ENCODE measurements at regions not wholly inside any gene's neighbourhood (a gene's known extent, or its start where the extent isn't known, plus 50 kb on each side); places are given as distances from the start of the nearest gene placed in this dataset.

DNA sequence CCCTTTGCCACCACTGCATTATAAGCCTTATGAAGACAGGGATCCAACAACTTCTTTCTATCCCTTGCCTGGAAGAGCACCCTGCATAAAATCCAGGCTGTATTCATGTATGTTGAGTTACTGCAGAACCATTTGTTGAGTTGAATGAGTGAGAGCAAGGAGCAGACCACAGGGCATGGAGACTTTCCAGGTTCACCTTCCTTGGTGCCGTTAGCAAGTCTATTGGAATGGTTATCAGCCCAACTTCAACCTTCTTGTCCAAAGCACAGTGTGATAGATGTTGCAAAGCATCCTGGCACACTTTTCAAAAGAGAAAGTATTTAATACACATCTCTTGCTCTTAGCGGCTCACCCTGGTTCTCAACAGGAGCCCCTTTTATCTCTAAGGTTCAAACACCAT lies 100.9 kb upstream of the CLDN10 start:
- DNase-seq (ENCODE audit: low read depth): no peak

DNA sequence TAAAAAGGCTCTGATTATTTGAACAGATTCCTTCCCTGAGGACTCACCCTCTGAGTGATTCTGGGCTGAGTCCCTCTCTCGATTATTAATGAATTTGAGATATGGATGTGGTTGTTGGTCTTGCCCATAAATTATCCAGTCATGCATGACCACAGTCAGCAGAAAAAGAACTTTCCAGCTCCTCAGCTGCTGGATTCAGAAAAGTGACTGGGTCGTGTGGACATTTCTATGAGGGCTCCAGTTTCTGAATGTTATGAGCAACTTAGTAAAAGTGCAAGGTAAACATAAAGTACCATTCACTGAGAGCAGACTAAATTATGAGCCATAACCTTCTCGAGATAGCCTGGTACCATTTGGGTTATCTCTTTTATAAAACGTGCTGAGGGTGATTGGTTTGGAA lies 100.1 kb upstream of the CLDN10 start:
- DNase-seq (ENCODE audit: low read depth): no peak

DNA sequence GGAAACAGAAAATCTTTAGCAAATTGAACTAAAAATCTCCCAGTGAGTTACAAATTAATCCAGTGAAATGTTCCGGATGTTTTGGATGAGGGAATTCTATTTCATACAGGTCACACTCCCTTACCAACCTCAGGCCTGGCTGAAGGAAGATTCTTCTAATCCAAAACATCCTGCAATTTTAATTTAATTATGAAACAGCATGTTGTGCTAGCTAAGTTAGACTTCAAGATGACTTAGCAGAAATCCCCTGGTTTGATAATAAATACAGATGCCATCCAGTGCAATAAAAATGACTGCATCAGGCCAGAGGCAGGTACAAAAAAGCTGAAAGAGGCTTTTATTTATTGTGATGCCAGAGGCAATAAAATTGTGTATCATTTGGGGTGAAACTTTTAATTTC lies 96.7 kb upstream of the CLDN10 start:
- no peak for DNase-seq (ENCODE audit: low read depth)

DNA sequence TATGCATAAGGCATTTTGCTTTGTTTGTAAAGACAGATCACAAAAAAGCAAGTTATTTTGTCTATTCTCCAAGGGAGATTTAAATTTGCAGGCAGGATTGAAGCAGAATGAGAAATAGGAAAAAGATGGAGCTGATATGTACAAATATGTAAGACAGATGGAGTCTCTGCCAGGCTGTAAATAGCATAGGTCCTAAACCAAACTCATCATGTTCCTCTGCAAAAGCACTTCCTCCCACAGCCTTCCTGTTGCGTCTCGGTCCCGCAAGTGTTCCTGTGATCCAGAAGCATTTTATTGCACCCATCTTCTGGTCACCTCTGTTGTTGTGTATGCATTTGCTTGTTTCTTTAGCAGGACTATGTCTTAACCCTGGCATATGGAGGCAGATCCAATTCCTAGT lies 95.7 kb upstream of the CLDN10 start:
- DNase-seq (ENCODE audit: low read depth): no peak

DNA sequence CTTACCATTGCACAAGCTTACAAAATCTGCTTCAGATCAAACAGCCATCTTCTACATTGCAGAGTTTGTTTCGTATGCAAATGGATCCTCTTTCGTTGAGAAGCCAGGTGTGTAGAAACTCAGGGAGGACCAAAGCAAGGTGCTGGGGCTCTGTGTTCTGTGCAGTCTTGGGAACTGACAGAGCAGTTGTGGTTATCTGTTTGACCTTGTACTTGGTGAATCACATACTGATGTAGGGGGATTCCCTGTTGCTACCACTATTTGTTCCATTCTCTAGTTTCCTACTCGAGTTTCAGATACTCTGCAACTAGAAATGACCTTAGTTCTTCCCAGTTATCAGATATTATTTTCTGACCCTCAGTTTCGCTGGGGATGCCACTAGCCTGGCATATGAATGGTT lies 95.2 kb upstream of the CLDN10 start:
- DNase-seq (ENCODE audit: low read depth): no peak

DNA sequence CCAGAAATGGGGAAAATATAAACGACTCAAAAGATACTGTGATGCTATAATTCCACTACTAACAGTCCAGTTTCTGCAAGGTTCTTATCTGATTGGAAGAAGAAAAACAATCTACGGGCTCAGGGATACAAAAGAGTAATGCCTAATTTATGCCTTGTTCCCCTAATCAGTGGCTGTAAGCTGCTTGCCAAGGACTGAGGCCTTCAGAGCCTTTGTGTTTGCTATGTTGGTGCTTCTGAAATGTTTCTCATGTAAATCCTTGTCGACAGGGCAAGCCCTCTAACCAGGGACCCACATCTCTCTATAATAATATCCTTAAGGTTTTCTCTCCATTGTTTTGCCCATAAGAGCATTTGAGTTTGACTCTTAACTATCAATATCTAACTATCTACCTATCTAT lies 89.7 kb upstream of the CLDN10 start:
- DNase-seq (ENCODE audit: low read depth): no peak

DNA sequence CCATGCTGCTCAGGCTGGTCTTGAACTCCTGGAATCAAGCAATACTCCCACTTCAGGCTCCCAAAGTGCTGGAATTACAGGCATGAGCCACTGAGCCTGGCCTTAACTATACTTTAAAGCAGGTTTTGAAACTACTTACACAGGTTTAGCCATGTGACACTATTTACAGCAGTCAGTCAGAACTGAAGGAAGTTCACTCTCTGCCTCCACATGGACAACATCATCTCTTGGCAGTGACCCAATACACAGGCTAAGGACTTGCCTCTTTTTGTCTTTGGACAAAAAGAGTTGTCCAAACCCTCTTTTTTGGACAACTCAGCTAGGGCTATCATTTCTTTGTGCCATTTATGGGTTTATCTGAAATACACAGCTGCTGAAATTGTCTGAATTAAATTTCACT lies 89.0 kb upstream of the CLDN10 start:
- DNase-seq (ENCODE audit: low read depth): no peak

DNA sequence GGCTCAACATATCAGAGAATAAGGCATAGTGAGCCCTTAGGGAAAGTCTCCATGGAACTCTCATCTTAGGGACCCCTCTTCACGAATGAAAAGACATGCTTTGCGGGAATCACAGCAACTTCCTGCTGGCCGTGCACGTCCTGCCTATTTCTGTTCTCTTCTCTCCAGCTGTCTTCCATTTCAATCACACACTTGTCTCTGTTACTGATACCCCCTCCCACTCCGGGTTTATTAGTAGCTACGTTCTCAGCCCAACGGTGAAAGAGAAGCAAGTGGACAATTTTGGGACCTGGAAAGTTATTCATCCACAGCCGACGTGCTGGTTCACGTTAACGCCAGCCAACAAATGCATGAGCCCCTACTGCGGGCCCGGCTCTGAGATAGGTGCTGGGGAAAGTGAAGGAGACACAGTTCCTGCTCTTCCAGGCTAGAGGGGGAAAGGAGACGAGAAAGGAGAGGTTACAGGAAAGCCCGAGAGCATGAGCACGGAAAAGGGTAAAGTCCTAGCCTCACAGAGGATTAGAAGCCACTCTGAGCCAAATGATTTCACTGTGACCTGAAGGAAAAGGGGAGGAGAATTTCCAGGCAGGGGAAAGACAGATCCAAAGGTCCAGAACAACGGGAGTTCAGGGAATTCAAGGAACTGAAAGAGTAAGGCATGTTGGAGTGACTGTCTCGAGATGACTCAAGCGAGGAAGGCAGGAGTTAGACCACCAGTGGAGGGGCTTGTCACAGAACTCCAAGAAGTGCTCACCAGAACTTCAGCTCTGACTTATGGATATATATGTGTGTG lies 81.8 kb upstream of the CLDN10 start:
- DNase-seq (ENCODE audit: low read depth): no peak

DNA sequence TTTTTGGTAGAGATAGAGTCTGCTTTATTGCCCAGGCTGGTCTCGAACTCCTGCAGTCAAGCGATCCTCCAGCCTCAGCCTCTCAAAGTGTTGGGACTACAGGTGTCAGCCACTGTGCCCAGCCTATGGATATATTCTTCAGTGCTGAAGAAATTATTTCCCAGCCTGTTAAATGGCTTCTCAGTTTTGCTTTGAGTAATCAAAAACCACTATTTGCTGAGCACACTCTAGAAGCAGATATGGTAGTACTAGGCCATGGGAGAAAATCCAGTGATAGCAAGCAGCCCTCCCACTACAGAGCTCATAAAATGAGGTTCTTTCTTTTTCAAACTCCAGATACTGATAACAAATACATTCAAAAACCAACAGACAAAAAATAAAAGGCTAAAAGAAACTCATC lies 80.6 kb upstream of the CLDN10 start:
- no peak for DNase-seq (ENCODE audit: low read depth)

DNA sequence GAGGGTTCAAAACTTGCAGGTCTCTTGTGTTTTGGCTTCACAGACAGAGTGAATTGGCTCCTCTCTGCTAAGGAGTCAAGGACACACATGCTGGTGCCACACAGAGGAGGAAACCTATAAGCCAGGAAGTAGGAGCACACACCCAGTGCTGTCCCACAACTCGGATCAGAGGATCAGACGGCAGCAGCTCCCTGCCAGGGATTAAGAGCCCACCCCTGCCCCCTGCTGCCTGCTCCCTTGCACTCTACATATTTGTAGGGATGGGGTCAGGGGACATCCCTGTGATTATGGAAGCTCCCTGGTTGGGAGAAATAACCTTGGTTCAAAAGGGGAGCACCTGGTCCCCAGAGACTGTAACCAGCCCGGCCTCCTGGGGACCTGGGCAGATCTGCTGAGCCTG lies 77.5 kb upstream of the CLDN10 start:
- DNase-seq (ENCODE audit: low read depth): no peak

DNA sequence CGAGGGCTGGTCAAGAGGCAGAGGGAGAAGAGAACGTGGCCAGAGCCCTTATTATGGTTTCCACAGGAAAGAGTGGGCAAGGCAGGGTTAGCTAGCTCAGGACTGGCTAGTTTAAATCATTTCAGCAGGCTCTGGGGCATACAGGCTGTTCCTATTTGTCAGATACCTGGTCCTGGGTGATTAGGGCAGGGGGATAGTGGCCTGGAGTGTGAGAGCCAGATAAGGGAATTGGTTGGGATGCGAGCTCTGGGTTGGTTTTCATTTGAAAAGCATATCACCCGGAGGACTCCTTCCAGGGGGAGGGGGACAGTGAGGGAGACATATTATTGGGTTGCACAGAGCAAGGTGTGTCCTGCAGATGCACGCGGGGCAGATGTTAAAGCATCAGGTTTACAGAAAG lies 75.3 kb upstream of the CLDN10 start:
- DNase-seq (ENCODE audit: low read depth): no peak

DNA sequence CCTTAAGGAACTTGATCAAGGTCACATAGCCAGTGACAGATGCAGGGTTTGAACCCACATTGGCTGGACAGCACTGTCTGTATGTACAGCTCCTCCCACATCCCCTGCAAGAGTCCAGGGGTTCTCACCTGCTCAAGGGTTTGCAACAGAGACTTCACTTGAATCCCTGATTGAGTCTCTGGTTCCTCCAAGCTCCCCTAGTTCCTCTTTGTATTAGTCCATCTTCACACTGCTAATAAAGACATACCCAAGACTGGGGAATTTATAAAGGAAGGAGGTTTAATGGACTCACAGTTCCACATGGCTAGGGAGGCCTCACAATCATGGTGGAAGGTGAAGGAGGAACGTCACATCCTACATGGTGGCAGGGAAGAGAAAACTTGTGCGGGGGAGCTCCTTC lies 72.8 kb upstream of the CLDN10 start:
- no peak for DNase-seq (ENCODE audit: low read depth)

DNA sequence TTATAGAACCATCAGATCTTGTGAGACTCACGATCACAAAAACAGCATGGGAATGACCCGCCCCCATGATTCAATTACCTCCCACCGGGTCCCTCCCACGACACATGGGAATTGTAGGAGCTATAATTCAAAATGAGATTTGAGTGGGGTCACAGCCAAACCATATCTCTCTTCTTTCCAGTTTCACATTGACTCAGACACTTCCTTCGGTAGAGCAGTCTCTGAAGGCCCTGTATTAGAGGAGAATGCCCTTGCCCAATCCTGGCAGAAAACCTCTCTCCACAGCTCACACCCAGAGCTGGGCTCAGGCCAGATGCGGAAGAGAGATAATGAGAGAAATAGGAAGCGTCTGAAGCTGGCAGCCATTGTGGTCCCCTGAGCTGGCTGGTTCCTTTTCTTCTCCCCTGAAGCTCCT lies 72.4 kb upstream of the CLDN10 start:
- DNase-seq (ENCODE audit: low read depth): no peak

DNA sequence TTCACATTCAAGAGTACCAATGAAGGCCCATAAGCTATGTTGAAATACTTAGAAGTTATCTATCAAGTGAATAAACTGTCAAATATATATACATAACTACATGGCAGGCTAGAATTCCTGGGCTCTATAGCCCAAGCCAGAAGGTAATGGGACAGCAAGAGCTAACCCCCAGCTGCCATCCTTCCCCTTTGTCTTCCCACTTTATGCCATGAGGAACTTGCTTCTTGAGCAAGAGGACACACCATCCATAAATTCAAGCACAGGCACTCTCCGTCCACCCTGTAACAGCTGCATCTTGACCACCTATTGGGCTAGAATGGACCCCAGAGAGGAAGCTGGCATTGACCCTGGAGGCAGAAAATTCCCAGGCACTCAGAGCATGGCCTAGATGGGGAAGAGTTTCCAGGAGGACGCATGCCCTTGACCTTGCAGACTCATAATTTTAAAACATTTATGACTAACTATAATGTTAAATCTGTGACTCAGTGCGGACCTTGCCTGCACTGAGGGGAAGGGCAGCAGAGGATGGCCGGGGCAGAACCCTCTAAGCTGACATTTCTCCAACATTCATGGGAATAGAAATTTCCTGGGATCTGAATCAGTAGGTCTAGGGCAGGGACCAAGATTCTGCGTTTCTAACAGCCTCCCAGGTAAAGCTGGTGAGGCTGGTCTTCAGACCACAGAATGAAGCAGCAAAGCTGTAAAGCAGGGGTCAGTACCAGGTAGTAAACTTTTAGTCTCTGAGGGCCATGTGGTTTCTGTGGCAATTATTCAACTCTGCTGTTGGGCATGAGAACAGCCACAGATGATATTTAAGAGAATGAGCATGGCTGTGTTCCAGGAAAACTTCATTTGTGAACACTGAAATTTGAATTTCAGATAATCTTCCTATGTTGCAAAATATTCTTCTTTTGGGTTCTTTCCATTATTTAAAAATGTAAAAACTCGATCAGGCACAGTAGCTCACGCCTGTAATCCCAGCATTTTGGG lies 71.4 kb upstream of the CLDN10 start:
- DNase-seq (ENCODE audit: low read depth): no peak

DNA sequence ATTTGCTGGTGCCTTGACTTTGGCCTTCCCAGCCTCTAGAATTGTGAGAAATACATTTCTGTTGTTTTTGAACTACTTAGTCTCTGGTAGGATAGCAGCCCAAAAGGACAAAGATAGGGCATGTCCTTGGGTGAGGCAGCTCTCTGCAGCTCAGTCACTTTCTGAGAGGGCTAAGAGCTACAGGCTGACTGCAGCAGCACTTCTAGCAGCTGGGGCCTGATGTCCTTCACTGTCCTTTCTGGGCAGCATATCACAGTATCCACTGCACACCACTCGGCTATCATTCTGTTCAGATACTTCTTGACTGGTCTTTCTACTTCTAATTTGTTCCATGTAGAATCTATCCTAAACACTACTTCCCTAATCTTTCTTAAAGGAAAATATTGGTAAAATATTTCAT lies 68.5 kb upstream of the CLDN10 start:
- DNase-seq (ENCODE audit: low read depth): no peak

DNA sequence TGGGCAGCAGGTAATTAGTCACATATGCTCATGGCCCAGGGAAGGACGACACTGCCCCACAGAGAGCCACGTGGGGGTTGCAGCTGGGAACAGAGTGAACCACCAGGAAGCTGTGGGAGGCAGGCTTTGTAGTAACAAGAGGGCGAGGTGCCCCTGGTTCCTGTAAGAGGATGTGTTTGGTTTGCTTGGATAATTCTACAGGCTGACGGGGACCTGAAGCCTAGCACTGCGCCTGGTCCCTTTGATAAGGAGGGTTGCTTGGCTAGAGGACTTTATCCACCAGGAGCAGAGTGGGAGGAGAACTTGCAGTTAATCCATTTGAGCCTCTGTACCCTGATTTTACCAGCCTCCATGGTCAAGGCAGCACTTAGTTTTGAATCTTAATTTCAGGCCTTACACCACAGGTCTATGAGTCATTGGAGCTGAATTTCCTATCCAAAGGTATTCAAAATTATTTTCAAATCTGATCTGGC lies 67.4 kb upstream of the CLDN10 start:
- DNase-seq (ENCODE audit: low read depth): no peak

DNA sequence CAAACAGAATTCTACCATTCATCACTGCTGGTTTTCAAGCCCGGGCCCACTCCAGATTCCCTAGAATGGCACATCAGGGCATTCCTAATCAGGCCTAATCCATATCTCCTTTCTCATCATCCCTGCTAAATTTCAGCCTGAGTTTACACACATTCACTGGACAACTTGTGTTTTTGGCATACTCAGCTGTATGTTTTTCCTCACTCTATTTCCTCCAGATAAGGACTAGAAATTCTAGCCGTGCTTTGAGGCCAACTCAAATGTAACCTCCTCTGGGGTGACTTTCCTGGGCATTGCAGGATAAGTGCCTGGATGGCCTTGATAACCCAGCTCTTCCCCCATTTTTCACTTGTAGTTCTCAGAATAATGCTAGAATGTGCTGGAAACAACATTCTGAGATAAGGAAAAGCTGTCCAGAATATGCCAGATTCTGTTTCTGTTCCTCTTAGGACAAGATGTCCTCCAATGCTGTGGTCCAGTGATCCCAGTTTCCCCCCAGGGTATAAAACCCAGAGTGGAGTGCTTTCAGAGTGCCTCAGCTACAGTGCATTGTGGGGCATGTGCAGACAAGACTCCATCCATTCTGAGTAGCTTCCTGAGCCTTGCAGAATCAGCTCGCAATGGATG lies 66.9 kb upstream of the CLDN10 start:
- DNase-seq (ENCODE audit: low read depth): no peak

DNA sequence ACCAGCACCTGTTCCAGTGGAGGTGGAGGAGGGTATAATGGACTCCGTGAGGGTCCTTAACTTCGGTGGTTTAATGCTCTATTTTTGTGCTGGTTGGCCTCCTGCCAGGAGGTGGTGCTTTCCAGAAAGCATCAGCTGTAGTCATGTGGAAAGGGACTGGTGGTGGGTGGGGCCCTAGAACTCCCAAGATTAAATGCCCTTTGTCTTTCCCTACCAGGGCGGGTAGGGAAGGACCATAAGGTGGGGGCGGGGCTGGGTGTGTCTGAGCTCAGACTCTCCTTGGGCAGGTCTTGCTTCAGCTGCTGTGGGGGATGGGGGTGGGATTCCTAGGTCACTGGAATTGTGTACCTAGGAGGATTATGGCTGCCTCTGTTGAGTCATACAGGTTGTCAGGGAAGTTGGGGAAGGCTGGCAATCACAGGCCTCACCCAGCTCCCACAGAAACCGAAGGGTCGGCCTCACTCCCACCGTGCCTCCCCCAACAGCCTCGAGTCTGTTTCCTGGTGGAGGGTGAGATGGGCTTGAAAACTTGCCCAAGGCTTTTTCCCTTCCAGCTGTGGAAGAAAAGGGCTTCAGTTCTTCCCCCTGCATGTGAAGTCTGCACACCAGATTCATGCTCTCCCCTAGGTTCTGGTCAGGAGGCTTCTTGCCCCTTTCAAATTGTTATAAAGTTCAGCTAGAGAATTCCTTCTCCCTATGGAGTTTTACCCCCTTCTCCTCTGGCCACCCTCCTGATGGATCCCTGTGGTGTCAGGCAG lies 60.3 kb upstream of the CLDN10 start:
- DNase-seq (ENCODE audit: low read depth): no peak

DNA sequence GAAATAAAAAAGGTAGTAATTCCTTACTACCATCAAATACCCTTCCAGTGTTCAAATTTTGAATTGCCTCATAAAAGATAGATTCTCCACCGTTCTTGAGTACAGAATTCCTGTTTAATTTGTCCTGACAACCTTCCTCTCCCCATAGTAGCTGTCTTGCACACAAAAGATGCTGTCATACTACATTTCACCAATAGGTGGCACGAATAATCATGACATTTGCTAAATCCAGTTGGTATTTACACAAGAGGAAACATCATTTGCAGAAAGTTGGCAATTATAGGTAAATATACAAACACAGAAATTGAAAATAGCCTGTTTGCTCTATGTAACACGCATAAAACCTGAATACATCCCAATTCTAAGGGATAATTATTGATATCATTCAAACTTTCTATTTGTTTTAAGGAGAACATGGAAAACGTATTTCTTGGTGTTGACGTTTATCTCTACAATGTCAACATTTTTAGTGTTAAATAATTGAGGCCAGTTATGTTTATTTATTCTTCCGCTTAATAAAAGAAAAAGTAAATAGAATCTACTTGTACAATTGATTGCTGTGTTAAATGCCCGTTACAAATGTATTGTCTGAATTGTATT lies 58.3 kb upstream of the CLDN10 start:
- no peak for DNase-seq (ENCODE audit: low read depth)

DNA sequence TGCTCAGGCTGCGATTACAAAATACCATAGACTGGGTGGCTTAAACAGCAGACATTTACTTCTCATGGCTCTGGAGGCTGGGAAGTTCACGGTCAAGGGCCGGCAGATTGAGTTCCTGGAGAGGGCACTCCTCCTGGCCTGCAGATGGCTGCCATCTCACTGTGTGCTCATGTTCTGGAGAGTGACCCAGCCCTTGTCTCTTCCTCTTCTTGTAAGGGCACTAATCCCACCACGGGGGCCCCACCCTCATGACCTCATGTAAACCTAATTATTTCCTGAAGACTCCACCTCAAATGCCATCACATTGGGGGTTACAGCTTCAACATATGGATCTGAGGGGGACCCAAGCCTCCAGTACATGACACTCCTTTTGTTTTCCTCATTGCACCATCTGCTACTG lies 56.0 kb upstream of the CLDN10 start:
- no peak for DNase-seq (ENCODE audit: low read depth)

DNA sequence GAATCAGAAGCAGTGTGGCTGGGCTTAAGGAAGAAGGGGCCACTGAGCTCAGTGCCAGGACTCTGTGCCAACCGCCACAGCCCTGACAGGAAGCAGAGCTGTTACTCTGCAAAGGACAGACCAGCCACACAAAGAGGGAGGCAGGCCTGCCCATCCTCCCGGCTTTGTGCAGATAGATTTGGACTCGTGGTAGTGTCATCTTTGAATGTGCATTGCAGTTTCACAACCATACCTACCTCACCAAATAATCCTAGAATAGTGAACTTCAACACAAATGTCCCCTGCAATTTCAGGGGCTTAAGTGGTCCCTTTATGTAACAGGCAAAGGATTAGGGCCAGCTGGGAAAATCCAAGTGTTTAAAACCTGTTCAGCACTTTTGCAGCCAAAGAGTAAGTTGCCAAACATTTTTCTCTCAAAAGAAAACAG lies 55.1 kb upstream of the CLDN10 start:
- DNase-seq (ENCODE audit: low read depth): no peak

DNA sequence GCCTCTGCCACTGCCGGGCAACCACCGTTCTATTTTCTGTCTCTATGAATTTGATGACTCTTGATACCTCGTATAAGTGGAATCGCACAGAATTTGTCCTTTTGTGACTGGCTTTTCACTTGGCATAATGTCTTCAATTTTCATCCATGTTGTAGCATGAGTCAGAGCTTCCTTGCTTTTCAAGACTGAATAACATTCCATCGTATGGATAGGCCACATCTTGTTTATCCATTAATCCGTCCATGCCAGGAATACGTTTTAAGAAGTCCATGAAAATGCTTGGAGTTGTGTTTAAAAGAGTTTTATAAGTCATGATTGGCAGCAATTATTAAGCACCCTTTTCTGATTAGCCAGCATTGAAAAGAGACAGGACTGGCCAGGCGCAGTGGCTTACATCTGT lies 53.6 kb upstream of the CLDN10 start:
- no peak for DNase-seq (ENCODE audit: low read depth)

Measured in T-helper 22 cell (primary cell).